Activated T-helper 2 cell treated with anti-CD3 and anti-CD28 coated beads, Interferon-gamma antibody, Interleukin-2, Interleukin-4, amounts not matched to agents 10 μg/mL and 5 μg/mL and 100 μg/mL, durations not matched to agents 14 hours and 24 hours and 36 hours (primary cell): ENCODE measurements at regions not wholly inside any gene's neighbourhood (a gene's known extent, or its start where the extent isn't known, plus 50 kb on each side); places are given as distances from the start of the nearest gene placed in this dataset.

ENCODE experiments used
- DNase-seq: peaks from one replicate; pipeline ENCODE4 v3.0.0; 2021; ENCODE audit warnings: low spot score
- H3K27ac Mint-ChIP-seq: one replicate; pipeline ENCODE4 v1.8.0; 2021; ENCODE audit warnings: mixed read lengths
- H3K27me3 Mint-ChIP-seq: one replicate; pipeline ENCODE4 v1.8.0; 2021; ENCODE audit warnings: low read depth, mixed read lengths
- H3K36me3 Mint-ChIP-seq: one replicate; pipeline ENCODE4 v1.8.0; 2021; ENCODE audit warnings: low read depth, mixed read lengths
- H3K4me1 Mint-ChIP-seq: one replicate; pipeline ENCODE4 v1.8.0; 2021; ENCODE audit warnings: low read depth, mixed read lengths
- H3K4me3 Mint-ChIP-seq: one replicate; pipeline ENCODE4 v1.8.0; 2021; ENCODE audit warnings: low read depth, mild to moderate bottlenecking, moderate library complexity, mixed read lengths
- H3K9me3 Mint-ChIP-seq: one replicate; pipeline ENCODE4 v1.8.0; 2021; ENCODE audit warnings: mixed read lengths
- intact Hi-C: fragments of 100-400 bp; cut with micrococcal nuclease; formaldehyde crosslinking; loops from one replicate; pipeline ENCODE4 v1.15.1; 2023

DNA sequence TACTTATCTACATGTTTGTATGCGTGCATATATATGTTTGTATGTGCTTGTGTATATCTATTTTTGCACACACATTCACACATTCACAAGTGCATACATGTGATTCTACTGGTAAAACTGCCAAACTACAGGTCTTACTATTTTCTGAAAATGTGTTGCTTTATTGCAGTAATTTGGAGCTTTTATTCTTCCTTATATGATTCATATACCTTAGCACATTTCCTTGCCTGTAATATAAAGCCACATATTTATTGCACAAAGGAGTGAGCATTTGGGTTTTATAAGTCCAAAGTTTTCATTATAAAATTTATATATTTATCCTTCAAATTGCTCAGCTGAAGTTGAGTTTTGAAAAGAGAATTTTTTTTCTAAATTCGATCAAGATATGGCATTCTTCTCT lies 1120.4 kb upstream of the PCDH9 start:
- Mint-ChIP-seq H3K4me3 (no peak overlapping the region), H3K36me3 (no peaks in the 10 kb centered on the region), H3K4me1 (no peaks in the 10 kb centered on the region), H3K27me3 (no peaks in the 10 kb centered on the region), H3K27ac (no peak overlapping the region), H3K9me3 (peaks cover 39% of the 10 kb centered on the region)
- DNase-seq = no peak
- intact Hi-C loops = no loop called here

DNA sequence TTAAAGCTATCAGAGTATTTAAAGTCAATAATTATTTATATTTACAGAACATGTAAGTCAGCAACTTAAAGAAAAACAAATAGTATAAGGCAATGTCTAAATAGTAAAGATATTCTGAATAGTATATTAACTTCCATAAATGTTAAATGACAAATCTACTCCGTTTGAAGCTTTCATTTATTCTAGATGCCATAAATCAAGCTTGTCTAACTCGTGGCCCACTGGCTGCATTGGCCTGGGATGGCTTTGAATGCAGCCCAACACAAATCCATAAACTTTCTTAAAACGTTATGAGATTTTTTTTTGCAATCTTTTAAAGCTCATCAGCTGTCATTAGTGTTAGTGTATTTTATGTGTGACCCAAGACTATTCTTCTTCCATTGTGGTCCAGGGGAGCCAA lies 1117.1 kb upstream of the PCDH9 start:
- H3K27me3 Mint-ChIP-seq = no peaks in the 10 kb centered on the region
- intact Hi-C loops = no loop called here
- no peak overlapping the region for H3K27ac Mint-ChIP-seq
- peaks cover 40% of the 10 kb centered on the region for H3K9me3 Mint-ChIP-seq
- DNase-seq = no peak
- no peaks in the 10 kb centered on the region for H3K4me1 Mint-ChIP-seq
- no peaks in the 10 kb centered on the region for H3K36me3 Mint-ChIP-seq
- no peak overlapping the region for H3K4me3 Mint-ChIP-seq

DNA sequence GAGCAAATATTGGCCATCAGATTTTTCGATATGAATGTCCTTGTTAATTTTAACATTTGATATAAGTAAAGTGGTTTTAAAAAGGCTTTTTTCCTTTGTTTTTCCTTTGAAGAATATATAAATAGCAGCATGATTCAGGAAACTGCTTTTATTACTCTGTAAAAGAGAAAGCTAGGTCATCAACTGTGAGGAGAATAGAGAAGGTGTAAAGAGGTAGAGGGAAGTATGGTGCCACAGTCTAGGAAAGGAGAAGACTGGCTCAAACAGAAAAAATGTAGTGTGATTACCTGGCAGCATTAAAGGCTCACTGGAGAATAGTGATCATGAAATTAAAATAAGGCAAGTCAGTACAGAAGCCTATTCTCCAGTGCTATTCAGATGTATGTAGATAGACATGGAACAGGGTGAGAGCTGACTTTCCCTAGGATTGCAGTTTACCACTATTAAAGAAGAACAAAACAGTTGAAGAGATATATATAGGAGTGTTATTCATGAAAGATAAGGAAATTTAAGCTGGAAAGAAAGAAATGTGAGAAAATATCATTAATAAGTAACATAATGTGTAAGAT lies 1115.9 kb upstream of the PCDH9 start:
- intact Hi-C loops = no loop called here
- Mint-ChIP-seq H3K4me1 (no peaks in the 10 kb centered on the region), H3K27me3 (no peaks in the 10 kb centered on the region), H3K36me3 (no peaks in the 10 kb centered on the region), H3K4me3 (no peak overlapping the region), H3K27ac (no peak overlapping the region), H3K9me3 (peaks cover 44% of the 10 kb centered on the region)
- DNase-seq = no peak

DNA sequence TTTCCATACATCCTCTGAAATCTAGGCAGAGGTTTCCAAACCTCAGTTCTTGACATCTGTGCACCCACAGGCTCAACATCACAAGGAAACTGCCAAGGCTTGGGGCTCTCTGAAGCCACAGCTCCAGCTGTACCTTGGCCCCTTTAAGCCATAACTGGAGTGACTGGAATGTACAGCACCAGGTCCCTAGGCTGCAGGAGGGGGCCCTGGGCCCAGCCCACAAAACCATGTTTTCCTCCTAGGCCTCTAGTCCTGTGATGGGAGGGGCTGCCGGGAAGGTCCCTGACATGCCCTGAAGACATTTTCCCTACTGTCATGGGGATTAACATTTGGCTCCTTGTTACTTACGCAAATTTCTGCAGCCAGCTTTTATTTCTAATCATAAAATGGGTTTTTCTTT lies 1093.0 kb upstream of the PCDH9 start:
- H3K36me3 Mint-ChIP-seq = no peaks in the 10 kb centered on the region
- no peak overlapping the region for H3K27ac Mint-ChIP-seq
- DNase-seq = no peak
- intact Hi-C loops = no loop called here
- H3K27me3 Mint-ChIP-seq = no peaks in the 10 kb centered on the region
- peaks cover 57% of the 10 kb centered on the region for H3K9me3 Mint-ChIP-seq
- no peak overlapping the region for H3K4me3 Mint-ChIP-seq
- no peaks in the 10 kb centered on the region for H3K4me1 Mint-ChIP-seq

DNA sequence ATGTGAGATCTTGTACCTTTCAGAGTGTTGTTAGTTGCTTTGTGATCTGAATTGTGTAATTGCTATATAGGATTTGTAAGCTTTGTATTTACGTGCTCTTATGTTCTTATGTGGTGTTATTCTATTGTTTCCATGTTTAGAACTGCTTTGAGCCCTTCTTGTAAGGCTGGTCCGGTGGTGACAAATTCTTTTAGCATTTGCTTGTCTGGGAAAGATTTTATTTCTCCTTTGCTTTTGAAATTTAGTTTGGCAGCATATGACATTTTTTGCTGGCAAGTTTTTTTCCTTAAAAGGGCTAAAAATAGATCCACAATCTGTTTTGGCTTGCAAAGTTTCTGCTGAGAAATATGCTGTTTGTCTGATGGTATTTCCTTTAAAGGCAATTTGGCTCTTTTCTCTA lies 1089.2 kb upstream of the PCDH9 start:
- DNase-seq = no peak
- no peak overlapping the region for H3K4me3 Mint-ChIP-seq
- no peak overlapping the region for H3K27ac Mint-ChIP-seq
- H3K27me3 Mint-ChIP-seq = no peaks in the 10 kb centered on the region
- peaks cover 66% of the 10 kb centered on the region for H3K9me3 Mint-ChIP-seq
- H3K4me1 Mint-ChIP-seq = no peaks in the 10 kb centered on the region
- intact Hi-C loops = no loop called here
- no peaks in the 10 kb centered on the region for H3K36me3 Mint-ChIP-seq

DNA sequence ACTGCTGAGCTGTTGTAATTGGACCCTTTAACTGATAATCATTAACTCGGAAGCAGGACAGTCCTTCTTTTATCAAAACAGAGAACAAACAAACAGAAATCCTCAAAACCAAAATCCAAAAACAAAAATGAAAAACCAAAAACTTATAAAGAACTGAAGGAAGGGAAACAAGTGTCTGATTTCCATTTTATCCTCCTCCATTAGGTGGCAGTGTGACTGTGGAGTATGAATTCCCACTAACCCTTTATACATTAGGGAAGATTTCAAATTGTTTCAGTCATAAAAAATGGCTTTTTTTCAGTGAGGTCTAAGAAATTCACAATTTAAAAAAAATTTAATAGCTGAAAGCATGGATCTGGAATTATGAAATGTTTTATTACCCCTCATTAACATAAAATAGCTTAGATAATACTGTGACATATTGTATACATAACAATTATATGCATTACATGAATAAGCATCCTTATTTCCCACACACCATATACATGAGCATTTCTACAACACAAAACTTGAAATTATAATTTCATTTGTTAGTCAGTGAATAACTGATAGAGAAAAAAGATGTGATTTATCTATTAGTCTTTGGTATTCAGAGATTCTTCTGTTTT lies 1074.3 kb upstream of the PCDH9 start:
- intact Hi-C loops = no loop called here
- H3K27ac Mint-ChIP-seq = no peak overlapping the region
- H3K36me3 Mint-ChIP-seq = no peaks in the 10 kb centered on the region
- peaks cover 14% of the 10 kb centered on the region for H3K9me3 Mint-ChIP-seq
- no peaks in the 10 kb centered on the region for H3K27me3 Mint-ChIP-seq
- no peak for DNase-seq
- H3K4me3 Mint-ChIP-seq = no peak overlapping the region
- no peaks in the 10 kb centered on the region for H3K4me1 Mint-ChIP-seq

DNA sequence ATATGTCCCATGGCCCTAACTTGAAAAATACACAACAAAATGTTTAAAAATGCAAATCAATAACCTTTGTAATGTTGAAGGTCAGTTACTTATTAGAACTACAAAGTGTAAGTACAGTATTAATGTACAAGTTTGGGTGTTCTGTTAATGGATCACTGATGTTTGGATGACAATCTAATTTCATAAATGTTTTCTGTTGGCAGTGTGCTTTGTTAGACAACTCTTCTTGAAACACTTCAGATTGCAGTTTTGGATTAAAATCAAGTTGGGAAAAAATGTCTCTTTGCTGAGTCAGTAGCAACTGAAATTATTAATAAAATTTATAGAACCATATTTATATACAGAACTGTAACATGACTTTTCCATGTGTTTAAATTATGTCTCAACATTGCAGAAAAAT lies 1063.5 kb upstream of the PCDH9 start:
- Mint-ChIP-seq H3K27ac (no peak overlapping the region), H3K4me1 (no peaks in the 10 kb centered on the region), H3K27me3 (no peaks in the 10 kb centered on the region), H3K36me3 (no peaks in the 10 kb centered on the region), H3K9me3 (peaks cover 22% of the 10 kb centered on the region), H3K4me3 (no peak overlapping the region)
- intact Hi-C loops = no loop called here
- no peak for DNase-seq

DNA sequence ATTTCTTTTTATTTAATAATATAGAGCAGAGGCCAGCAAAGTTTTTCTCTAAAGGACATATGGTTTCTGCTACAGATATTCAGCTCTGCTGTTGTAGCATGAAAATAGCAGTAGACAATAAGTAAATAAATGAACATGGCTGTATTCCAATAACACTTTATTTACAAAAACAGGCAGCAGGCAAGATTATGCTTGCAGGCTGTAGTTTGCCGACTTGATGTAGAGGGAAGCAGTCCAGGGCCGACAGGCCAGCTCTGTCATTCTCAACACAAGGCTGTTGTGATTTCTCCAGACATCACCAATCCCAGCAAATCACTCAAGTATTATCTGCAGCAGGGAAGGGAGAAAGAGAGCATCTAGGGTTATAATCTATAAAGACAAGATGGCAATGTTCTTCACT lies 1062.5 kb upstream of the PCDH9 start:
- no peaks in the 10 kb centered on the region for H3K4me1 Mint-ChIP-seq
- no peaks in the 10 kb centered on the region for H3K36me3 Mint-ChIP-seq
- no peaks in the 10 kb centered on the region for H3K27me3 Mint-ChIP-seq
- intact Hi-C loops = no loop called here
- H3K4me3 Mint-ChIP-seq = no peak overlapping the region
- no peak for DNase-seq
- peaks cover 25% of the 10 kb centered on the region for H3K9me3 Mint-ChIP-seq
- no peak overlapping the region for H3K27ac Mint-ChIP-seq

DNA sequence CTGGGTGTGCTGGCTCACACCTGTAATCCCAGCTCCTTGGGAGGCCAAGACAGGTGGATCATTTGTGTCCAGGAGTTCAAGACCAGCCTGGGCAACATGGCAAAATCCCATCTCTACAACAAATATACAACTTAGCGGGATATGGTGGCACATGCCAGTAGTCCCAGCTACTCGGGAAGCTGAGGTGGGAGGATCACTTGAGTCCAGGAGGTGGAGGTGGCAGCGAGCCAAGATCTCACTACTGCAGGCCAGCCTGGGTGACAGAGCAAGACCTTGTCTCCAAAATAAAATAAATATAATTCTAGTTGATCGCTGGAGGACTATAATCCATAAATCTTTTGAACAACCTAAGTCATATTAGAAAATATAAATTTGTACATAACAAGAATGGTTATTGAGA lies 1061.5 kb upstream of the PCDH9 start:
- Mint-ChIP-seq H3K27me3 (no peaks in the 10 kb centered on the region), H3K9me3 (peaks cover 17% of the 10 kb centered on the region), H3K27ac (no peak overlapping the region), H3K4me1 (no peaks in the 10 kb centered on the region), H3K4me3 (no peak overlapping the region), H3K36me3 (no peaks in the 10 kb centered on the region)
- DNase-seq = no peak
- intact Hi-C loops = no loop called here

DNA sequence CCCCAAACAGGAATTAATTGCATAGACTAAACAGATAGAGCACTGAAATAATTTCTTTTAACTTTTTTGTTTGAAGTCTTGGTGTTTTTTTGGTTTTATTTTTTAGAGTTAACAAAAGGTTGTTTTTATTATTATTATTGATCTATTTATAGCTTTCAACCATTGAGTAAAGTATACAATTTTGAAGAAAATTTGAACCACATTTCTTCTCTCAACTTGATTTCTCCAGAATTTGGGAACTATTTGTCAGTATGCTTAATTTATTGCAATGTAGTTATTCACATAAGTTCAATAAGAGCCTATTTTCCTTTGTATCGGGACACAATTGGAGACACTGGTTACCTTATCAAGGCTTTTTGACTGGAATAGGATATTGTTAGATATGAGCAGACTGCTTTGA lies 1045.6 kb upstream of the PCDH9 start:
- intact Hi-C loops = no loop called here
- no peak for DNase-seq
- no peak overlapping the region for H3K4me3 Mint-ChIP-seq
- no peaks in the 10 kb centered on the region for H3K4me1 Mint-ChIP-seq
- H3K27ac Mint-ChIP-seq = no peak overlapping the region
- H3K36me3 Mint-ChIP-seq = no peaks in the 10 kb centered on the region
- no peaks in the 10 kb centered on the region for H3K27me3 Mint-ChIP-seq
- peaks cover 48% of the 10 kb centered on the region for H3K9me3 Mint-ChIP-seq

DNA sequence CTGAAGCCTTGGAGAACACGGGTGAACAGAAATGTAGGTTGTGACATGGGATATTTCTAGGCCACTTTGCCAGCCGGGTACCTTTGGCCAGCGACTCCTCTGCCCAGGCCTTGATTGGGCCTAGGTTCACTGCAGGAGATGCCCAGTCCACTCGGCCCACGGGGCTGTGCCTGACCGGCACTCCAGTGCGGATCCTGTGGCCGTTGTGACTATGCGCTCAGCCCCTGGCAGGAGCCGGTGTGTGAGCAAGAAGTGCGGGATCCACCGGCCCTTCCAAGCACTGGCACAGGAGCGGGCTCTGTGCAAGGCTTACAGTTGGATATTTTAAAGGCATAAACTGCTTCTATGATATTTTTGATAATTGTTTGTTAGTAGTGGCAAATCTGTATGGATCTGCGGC lies 1042.5 kb upstream of the PCDH9 start:
- H3K4me3 Mint-ChIP-seq = no peak overlapping the region
- no peaks in the 10 kb centered on the region for H3K36me3 Mint-ChIP-seq
- no peaks in the 10 kb centered on the region for H3K4me1 Mint-ChIP-seq
- no peak overlapping the region for H3K27ac Mint-ChIP-seq
- peaks cover 55% of the 10 kb centered on the region for H3K9me3 Mint-ChIP-seq
- intact Hi-C loops = no loop called here
- no peaks in the 10 kb centered on the region for H3K27me3 Mint-ChIP-seq
- DNase-seq = no peak

DNA sequence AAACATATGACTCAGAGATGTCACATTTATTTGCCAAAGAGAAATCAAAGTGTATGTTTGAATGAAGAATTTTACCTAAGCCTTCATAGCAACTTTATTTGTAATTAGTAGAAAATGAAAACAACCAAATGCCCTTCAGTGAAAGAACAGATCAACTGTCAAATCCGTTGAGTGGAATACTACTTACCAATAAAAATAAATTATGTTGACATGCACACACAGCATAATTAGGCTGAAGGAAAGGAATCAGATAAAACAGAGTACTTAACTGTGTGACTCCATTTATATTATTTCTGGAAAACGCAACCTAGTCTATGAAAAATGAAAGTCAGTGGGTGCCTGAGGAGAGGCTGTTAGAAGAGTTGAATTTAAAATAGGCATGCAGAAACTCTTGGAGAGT lies 1034.6 kb upstream of the PCDH9 start:
- no peaks in the 10 kb centered on the region for H3K36me3 Mint-ChIP-seq
- H3K4me1 Mint-ChIP-seq = no peaks in the 10 kb centered on the region
- intact Hi-C loops = no loop called here
- H3K27ac Mint-ChIP-seq = no peak overlapping the region
- no peaks in the 10 kb centered on the region for H3K27me3 Mint-ChIP-seq
- H3K4me3 Mint-ChIP-seq = no peak overlapping the region
- no peak for DNase-seq
- H3K9me3 Mint-ChIP-seq = peaks cover 37% of the 10 kb centered on the region

DNA sequence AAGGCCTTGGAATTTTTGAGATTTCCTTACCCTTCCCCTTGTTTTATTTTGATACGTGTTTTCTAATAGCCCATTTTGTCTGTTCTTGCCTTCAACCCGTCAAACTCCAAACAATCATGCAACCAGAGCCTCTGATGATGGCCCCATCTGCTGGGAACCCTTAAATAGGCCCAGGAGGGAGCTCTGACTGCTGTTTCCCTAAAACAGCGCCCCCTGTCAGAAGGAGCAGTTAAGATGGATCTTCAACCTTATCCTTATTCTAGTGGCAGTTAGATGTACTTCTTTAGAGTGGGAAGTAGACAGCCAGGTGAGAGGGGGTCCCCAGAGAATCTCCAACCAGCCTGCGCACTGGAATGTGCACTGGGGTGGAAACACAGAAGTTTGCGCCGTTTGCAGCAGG lies 1031.0 kb upstream of the PCDH9 start:
- no peak overlapping the region for H3K4me3 Mint-ChIP-seq
- intact Hi-C loops = no loop called here
- no peak overlapping the region for H3K27ac Mint-ChIP-seq
- no peaks in the 10 kb centered on the region for H3K4me1 Mint-ChIP-seq
- no peaks in the 10 kb centered on the region for H3K27me3 Mint-ChIP-seq
- DNase-seq = no peak
- peaks cover 35% of the 10 kb centered on the region for H3K9me3 Mint-ChIP-seq
- H3K36me3 Mint-ChIP-seq = no peaks in the 10 kb centered on the region
